ENCODE measurements at regions not wholly inside any gene's neighbourhood (a gene's known extent, or its start where the extent isn't known, plus 50 kb on each side); places are given as distances from the start of the nearest gene placed in this dataset.

DNA sequence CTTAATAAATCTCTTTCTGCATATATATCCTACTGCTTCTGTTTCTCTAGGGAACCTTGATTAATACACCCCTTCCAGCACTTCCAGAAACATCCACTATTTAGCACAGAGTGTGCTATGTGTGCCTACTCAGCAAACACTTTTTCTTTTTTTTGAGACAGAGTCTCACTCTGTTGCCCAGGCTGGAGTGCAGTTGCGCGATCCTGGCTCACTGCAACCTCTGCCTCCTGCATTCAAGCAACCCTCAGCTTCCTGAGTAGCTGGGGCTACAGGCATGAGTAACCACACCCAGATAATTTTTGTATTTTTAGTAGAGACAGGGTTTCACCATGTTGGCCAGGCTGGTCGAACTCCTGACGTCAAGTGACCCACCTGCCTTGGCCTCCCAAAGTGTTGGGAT lies 266.9 kb upstream of the DIAPH2 start:
- Histone ChIP-seq H3K4me1 (no peaks in the 10 kb centered on the region), H3K27ac (replicated peaks in 1 of 4) (no peak overlapping the region), H3K9me3 (no peaks in the 10 kb centered on the region), H3K36me3 (no peaks in the 10 kb centered on the region), H3K27me3 (no peaks in the 10 kb centered on the region), H3K4me3 (no peak overlapping the region)
- intact Hi-C loops (cut with DNase I): no loop called here
- WGBS: 83% methylated on average over 4 of the region's 4 CpGs
- DNase-seq (ENCODE audit: extremely low spot score): no peak
- TF ChIP-seq EP300 (IDR thresholded peaks at IDR 0.05) (no peak), POLR2AphosphoS5 (IDR thresholded peaks at IDR 0.05) (no peak), POLR2A (IDR thresholded peaks at IDR 0.05; ENCODE audit: low read depth) (no peak)
- TF ChIP-seq, protein P1, sequence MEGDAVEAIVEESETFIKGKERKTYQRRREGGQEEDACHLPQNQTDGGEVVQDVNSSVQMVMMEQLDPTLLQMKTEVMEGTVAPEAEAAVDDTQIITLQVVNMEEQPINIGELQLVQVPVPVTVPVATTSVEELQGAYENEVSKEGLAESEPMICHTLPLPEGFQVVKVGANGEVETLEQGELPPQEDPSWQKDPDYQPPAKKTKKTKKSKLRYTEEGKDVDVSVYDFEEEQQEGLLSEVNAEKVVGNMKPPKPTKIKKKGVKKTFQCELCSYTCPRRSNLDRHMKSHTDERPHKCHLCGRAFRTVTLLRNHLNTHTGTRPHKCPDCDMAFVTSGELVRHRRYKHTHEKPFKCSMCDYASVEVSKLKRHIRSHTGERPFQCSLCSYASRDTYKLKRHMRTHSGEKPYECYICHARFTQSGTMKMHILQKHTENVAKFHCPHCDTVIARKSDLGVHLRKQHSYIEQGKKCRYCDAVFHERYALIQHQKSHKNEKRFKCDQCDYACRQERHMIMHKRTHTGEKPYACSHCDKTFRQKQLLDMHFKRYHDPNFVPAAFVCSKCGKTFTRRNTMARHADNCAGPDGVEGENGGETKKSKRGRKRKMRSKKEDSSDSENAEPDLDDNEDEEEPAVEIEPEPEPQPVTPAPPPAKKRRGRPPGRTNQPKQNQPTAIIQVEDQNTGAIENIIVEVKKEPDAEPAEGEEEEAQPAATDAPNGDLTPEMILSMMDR (IDR thresholded peaks at IDR 0.05): no peak

- DNase-seq (ENCODE audit: extremely low spot score): no peak
- intact Hi-C loops (cut with DNase I): no loop called here
- TF ChIP-seq, protein P1 (IDR thresholded peaks at IDR 0.05): peak in 1 of 3 experiments; percentile 17
- TF ChIP-seq POLR2AphosphoS5 (IDR thresholded peaks at IDR 0.05) (no peak), EP300 (IDR thresholded peaks at IDR 0.05) (no peak), POLR2A (IDR thresholded peaks at IDR 0.05; ENCODE audit: low read depth) (no peak)
- H3K9me3 ChIP-seq: no peaks in the 10 kb centered on the region
- no peaks in the 10 kb centered on the region for H3K36me3 ChIP-seq
- no peaks in the 10 kb centered on the region for H3K27me3 ChIP-seq
- H3K4me1 ChIP-seq: peaks cover 0 to 17% (median 2%) of the 10 kb centered on the region in 4 donors
- WGBS: 61% methylated on average over 3 of the region's 3 CpGs
- no peak overlapping the region for H3K4me3 ChIP-seq
- H3K27ac ChIP-seq (replicated peaks in 1 of 4): no peak overlapping the region
Measured at GRCh38 chrX:96424007-96424406, 260.6 kb upstream of the DIAPH2 start.

- Histone ChIP-seq H3K4me1 (peaks cover 0 to 17% (median 2%) of the 10 kb centered on the region in 4 donors), H3K9me3 (no peaks in the 10 kb centered on the region), H3K4me3 (no peak overlapping the region), H3K27ac (replicated peaks in 1 of 4) (no peak overlapping the region), H3K27me3 (no peaks in the 10 kb centered on the region), H3K36me3 (no peaks in the 10 kb centered on the region)
- no peak for DNase-seq (ENCODE audit: extremely low spot score)
- intact Hi-C loops (cut with DNase I): no loop called here
- TF ChIP-seq, protein P1 (IDR thresholded peaks at IDR 0.05): no peak
- TF ChIP-seq EP300 (IDR thresholded peaks at IDR 0.05): no peak
- no peak for TF ChIP-seq POLR2AphosphoS5 (IDR thresholded peaks at IDR 0.05)
- no peak for TF ChIP-seq POLR2A (IDR thresholded peaks at IDR 0.05; ENCODE audit: low read depth)
Measured at GRCh38 chrX:96425200-96425599, 259.4 kb upstream of the DIAPH2 start.

DNA sequence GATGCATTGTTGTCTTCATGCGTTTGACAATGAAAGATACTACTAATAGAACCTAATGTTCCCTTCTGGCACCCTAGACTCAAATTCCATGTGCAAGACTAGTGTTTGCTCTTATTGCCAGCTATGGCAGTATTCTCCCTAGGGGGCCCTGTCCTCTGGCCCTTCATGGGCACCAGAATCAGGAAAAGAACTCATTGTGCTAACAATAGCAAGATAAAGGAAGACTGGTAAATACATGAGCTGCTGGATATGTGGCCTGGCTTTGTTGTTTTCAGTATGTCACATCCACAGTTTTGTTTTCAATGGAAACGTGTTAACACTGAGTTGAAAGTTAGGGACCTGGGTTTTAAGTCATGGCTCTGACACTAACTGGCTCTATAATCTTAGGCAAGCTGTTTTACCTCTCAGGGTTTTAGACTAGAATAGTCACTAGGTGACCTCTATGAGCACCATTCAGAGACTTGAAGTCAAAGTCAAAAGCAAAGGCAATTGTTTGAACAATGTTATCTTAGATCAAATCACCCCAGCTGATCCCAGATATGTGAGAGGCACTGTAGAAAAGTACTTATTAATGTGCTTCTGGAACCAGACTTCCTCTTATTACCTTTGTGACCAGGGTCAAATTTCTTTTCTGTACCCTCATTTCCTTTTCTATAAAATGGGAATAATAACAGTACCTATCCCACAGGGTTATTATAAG lies 253.7 kb upstream of the DIAPH2 start:
- H3K9me3 ChIP-seq: no peaks in the 10 kb centered on the region
- DNase-seq (ENCODE audit: extremely low spot score): no peak
- peaks cover 0 to 38% (median 22%) of the 10 kb centered on the region in 4 donors for H3K4me1 ChIP-seq
- no peaks in the 10 kb centered on the region for H3K27me3 ChIP-seq
- H3K4me3 ChIP-seq: no peak overlapping the region
- intact Hi-C loops (cut with DNase I): no loop called here
- TF ChIP-seq POLR2A (IDR thresholded peaks at IDR 0.05; ENCODE audit: low read depth): no peak
- TF ChIP-seq POLR2AphosphoS5 (IDR thresholded peaks at IDR 0.05): no peak
- TF ChIP-seq, protein P1 (IDR thresholded peaks at IDR 0.05): no peak
- no peak for TF ChIP-seq EP300 (IDR thresholded peaks at IDR 0.05)
- 62% methylated on average over 2 of the region's 2 CpGs for WGBS
- no peaks in the 10 kb centered on the region for H3K36me3 ChIP-seq
- H3K27ac ChIP-seq (replicated peaks in 1 of 4): peak overlapping the region; percentile 9 to 66 (median 28)

DNA sequence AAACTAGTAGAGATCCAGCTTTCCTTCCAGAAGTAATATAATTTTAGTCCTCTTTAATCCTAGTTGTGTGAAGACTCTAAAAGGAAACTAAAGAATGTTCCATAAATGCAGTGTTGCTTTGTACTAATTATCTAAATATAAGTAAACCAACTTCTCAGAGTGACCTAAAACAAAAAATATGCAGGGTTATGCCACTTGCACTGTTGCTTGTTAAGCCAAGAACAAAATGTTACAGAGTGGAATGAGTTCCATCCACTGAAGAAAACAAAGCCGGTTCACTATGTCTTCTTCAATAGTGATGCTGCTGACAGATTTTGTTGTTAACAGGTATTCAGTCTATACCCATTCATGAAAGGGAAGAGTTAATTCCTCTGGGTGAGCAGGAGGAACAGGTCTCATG lies 252.0 kb upstream of the DIAPH2 start:
- Histone ChIP-seq H3K27me3 (no peaks in the 10 kb centered on the region), H3K4me1 (peaks cover 0 to 45% (median 29%) of the 10 kb centered on the region in 4 donors), H3K4me3 (no peak overlapping the region), H3K27ac (replicated peaks in 1 of 4) (peak overlapping the region; percentile 17 to 68 (median 64)), H3K36me3 (no peaks in the 10 kb centered on the region), H3K9me3 (no peaks in the 10 kb centered on the region)
- intact Hi-C loops (cut with DNase I): no loop called here
- TF ChIP-seq POLR2AphosphoS5 (IDR thresholded peaks at IDR 0.05) (peak in 1 of 2 donors; percentile 64), POLR2A (IDR thresholded peaks at IDR 0.05; ENCODE audit: low read depth) (no peak), EP300 (IDR thresholded peaks at IDR 0.05) (peak; percentile 35)
- TF ChIP-seq, protein P1 (IDR thresholded peaks at IDR 0.05): no peak
- WGBS: 73% methylated on average over 1 of the region's 1 CpG
- DNase-seq (ENCODE audit: extremely low spot score): no peak

Data from esophagus muscularis mucosa (tissue), 4 donors.